Eye (tissue), 1 donor: ENCODE measurements at regions not wholly inside any gene's neighbourhood (a gene's known extent, or its start where the extent isn't known, plus 50 kb on each side); places are given as distances from the start of the nearest gene placed in this dataset.
A peak's percentile ranks its signal among the peaks of the same experiment; 100 is the strongest.
"Not testable (repeated sequence)": the region's sequence is repeated elsewhere in the genome, so short reads cannot be mapped to it uniquely, and the experiment has no call there.

Experiments used
- DNase-seq: peaks from one replicate; pipeline ENCODE4 v3.0.0-alpha.2; 2015

DNA sequence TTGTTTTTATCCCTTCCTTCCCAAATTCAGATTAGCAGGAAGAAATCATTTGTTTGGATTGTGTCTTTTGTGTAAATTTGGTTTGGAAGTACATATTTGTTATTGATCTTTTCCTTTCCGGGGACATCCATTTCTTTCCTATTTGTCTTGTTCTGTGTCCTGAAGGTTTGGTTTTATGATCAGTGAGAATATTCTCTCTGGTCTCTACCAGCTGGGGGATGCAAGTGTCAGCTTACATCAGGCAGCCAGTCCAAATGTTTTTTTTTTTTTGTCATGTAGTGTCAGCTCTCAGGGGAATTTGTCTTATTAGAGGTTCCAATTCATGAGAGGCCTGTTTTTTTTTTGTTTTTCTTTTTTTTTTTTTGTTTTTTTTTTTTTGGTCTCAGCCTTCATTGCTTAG, 479.2 kb upstream of the LRRC7 start:
- DNase-seq = no peak

GRCh38 chr1:69090170-69090569, 477.6 kb upstream of the LRRC7 start:
- DNase-seq = no peak

GRCh38 chr1:69090752-69091151, 477.0 kb upstream of the LRRC7 start:
- no peak for DNase-seq

- not testable (repeated sequence) for DNase-seq
Measured at GRCh38 chr1:69102058-69102457, 465.7 kb upstream of the LRRC7 start.

- DNase-seq = no peak
Measured at GRCh38 chr1:69103213-69103612, 464.5 kb upstream of the LRRC7 start.

DNA sequence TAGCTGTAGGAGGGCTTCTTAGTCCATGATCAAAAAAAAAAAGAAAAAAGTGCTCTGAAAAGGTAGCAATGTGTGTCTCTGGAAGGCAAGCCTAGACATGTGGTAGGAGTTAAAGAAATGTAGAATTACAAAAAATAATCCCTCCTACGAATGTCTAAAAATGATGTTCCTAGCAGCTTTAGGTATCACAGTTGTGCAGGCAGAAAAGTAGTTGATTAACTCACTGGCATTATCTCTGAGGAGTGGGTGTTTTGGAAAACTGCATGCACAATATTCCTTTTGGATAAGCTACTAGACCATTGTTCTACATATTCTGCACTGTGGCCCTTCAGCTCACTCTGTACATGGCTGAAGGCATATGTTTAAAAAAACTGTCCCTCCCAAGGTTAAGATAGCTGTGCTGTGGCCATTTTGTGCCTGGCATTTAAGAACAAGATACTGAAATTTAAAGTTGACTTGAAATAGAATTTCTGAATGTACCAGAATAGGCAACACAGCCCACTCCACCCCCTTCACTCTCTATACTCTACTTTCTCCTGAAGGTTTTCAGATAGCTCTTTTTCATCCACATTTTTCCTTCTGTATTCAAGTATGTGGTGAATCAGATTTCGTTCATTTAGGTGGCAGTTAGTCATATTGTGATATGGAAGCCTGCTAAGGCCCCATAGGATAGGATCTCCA, 463.9 kb upstream of the LRRC7 start:
- no peak for DNase-seq

DNA sequence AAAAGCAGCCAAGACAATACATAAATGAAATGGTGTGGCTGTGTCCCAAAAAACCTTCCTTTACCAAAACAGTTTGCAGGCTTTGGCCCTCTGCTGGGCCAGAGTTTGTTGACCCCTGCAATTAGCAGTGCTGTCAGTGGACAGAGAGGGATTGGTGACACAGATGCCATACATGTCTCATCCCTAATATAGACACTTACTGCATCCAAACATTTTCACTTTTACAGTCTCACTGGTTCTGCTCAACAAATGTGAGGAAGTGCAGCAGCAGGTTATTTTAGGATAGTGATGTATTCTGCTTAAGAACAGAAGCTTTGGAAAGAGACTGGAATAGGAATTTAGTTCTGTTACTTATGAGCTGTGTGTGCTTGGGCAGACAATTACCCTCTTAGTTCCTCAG, 462.8 kb upstream of the LRRC7 start:
- DNase-seq = no peak

- DNase-seq = no peak
Measured at GRCh38 chr1:69109277-69109676, 458.4 kb upstream of the LRRC7 start.

- no peak for DNase-seq
Measured at GRCh38 chr1:69110851-69111250, 456.9 kb upstream of the LRRC7 start.

- not testable (repeated sequence) for DNase-seq
Measured at GRCh38 chr1:69120126-69120741, 447.5 kb upstream of the LRRC7 start.

DNA sequence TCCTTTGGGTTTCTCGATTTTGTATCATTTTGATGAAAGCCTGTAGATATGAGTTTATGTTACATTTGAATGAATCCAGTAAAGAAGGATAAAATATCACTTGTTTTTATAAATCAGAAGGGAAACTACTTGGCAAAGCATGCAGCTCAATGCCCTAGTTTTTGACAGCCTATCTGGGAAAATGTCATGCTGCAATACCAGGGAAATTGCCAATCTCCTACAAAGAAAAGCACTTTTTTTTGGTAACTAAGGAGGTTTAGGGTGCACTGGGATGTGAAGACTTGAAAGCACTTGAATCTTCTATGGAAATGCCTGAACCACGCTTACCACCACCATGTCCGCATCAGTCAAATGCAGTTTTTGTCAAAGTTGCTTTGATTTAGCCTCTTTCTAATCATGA, 446.9 kb upstream of the LRRC7 start:
- DNase-seq = no peak

DNA sequence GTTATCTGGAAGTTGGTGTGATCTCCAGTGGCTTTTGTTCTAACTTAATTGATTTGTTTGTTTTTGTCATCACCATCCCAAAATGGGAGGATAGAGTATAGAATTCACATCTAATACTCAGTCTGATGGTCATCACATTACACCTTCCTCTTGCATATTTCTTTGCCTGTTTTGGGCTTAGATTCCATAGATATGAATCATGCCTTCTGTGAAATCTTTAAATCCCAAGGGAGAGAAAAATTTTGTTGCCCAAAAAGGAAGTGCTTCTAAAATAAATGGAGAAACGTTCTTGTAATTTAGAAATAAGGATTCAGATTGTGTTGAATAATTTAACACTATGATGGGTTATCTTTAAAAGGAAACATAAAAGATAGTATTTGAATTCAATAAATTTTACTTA, 446.0 kb upstream of the LRRC7 start:
- DNase-seq = no peak

- no peak for DNase-seq
Measured at GRCh38 chr1:69122373-69122772, 445.3 kb upstream of the LRRC7 start.

DNA sequence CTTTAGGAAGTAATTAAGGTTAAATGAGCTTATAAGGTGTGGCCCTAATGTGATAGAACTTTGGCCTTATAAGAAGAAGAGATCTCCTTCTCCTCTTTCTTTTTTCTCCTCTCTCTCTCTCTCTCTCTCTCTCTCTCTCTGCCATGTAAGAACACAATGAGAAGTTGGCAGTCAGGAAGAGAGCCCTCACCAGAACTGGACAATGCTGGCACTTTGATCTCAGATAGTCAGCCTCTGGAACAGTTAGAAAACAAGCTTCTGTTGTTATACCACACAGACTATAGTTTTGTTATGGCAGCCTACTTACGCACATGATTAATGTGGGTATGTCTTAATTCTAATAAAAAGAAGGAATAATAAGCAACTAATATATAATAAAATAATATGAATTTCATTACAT, 444.2 kb upstream of the LRRC7 start:
- DNase-seq = no peak

- peak; percentile 20 for DNase-seq
Measured at GRCh38 chr1:69126796-69127195, 440.9 kb upstream of the LRRC7 start.

DNA sequence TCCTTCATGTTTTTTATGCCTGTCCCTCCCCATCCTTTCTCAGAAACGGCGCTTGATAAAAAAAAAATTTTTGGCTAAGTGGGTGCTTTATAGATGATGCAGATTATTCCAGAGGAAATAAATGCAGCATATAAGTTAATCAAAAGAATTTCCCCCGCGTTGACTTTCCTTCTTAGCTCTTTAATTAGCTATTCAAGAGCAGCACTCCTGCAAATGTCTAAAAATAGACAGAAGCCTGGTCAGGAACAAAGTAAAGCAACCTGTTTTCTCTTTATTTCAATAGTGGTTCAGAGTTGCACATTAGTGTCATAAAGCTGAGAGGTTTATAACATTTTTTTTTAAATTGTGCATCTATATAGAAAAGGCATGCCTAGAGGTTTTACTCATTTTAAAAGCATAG, 439.5 kb upstream of the LRRC7 start:
- DNase-seq = no peak

GRCh38 chr1:69129538-69129937, 438.2 kb upstream of the LRRC7 start:
- no peak for DNase-seq

- DNase-seq = no peak
Measured at GRCh38 chr1:69138172-69138571, 429.6 kb upstream of the LRRC7 start.

GRCh38 chr1:69139007-69139406, 428.7 kb upstream of the LRRC7 start:
- DNase-seq = no peak

- DNase-seq = no peak
Measured at GRCh38 chr1:69146303-69146702, 421.4 kb upstream of the LRRC7 start.

GRCh38 chr1:69148731-69149130, 419.0 kb upstream of the LRRC7 start:
- DNase-seq = no peak

- no peak for DNase-seq
Measured at GRCh38 chr1:69157046-69157756, 410.5 kb upstream of the LRRC7 start.

DNA sequence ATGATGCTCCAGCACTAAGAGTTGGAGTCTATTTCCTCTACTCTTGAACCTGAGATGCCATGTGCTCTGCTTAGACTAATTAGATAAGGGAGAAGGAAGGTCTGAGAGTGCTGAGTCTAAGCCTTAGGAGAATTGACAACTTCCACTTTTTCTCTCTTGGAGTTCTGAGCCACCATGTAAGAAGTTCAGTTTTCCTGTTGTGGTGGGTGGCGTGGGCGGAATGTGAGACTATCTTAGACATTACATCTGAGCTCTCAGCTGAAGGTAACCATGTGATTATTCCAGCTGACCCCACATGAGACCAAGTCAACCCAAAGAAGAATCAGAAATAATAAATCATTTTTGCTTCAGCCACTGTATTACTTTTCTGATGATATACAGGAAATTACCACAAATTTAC, 404.5 kb upstream of the LRRC7 start:
- no peak for DNase-seq

GRCh38 chr1:69163779-69164178, 403.9 kb upstream of the LRRC7 start:
- no peak for DNase-seq
